Uterus (tissue), 2 donors: ENCODE measurements at regions not wholly inside any gene's neighbourhood (a gene's known extent, or its start where the extent isn't known, plus 50 kb on each side); places are given as distances from the start of the nearest gene placed in this dataset.

Experiments
- CTCF ChIP-seq, 4 experiments: fragments of 200-600 bp in 2 of 4; fragments of 450-650 bp in 2 of 4; sonication (generic) in 2 of 4; IDR thresholded peaks; one replicate each; pipeline ENCODE4 v1.5.1; 2016 to 2019; ENCODE audit warnings: antibody characterized with exemption in 4 of 4, mild to moderate bottlenecking in 2 of 4, moderate library complexity in 1 of 4
- POLR2A ChIP-seq, 2 donors: fragments of 450-650 bp; IDR thresholded peaks; one replicate each; pipeline ENCODE4 v1.6.1; 2016; ENCODE audit warnings: antibody characterized with exemption in 2 of 2, mild to moderate bottlenecking in 1 of 2, moderate library complexity in 1 of 2

GRCh38 chr10:25120188-25120587 lies 54.6 kb upstream of the GPR158 start:
- TF ChIP-seq CTCF (IDR thresholded peaks at IDR 0.05) (no peak), POLR2A (IDR thresholded peaks at IDR 0.05) (no peak)
